Transverse colon (tissue), 4 donors: ENCODE measurements at regions not wholly inside any gene's neighbourhood (a gene's known extent, or its start where the extent isn't known, plus 50 kb on each side); places are given as distances from the start of the nearest gene placed in this dataset.
"Not testable (repeated sequence)": the region's sequence is repeated elsewhere in the genome, so short reads cannot be mapped to it uniquely, and the experiment has no call there.

Experiments
- DNase-seq: peaks from one replicate; pipeline ENCODE4 v3.0.0-alpha.2; 2019
- H3K27ac ChIP-seq, 4 donors: fragments of 200-600 bp; sonication (generic); 2 replicates each; pipeline ENCODE4 v1.5.1; 2016 to 2018; ENCODE audit warnings: inconsistent platforms in 4 of 4
- H3K27me3 ChIP-seq: fragments of 200-600 bp; sonication (generic); 2 replicates; pipeline ENCODE4 v1.5.1; 2017; ENCODE audit warnings: inconsistent platforms
- H3K36me3 ChIP-seq, 4 donors: fragments of 200-600 bp; sonication (generic); 2 replicates each; pipeline ENCODE4 v1.5.1; 2017 to 2019; ENCODE audit warnings: inconsistent platforms in 4 of 4
- H3K4me1 ChIP-seq, 4 donors: fragments of 200-600 bp; sonication (generic); 2 replicates each; pipeline ENCODE4 v1.5.1; 2017 to 2020; ENCODE audit warnings: inconsistent platforms in 4 of 4
- H3K4me3 ChIP-seq, 4 donors: fragments of 200-600 bp; sonication (generic); 1 replicate in 1 of 4; 2 replicates in 3 of 4; pipeline versions ENCODE4 v1.5.1 to v1.6.1; 2017 to 2019; ENCODE audit warnings: inconsistent platforms in 4 of 4
- H3K9me3 ChIP-seq, 2 donors: fragments of 200-600 bp; sonication (generic); 2 replicates each; pipeline ENCODE4 v1.5.1; 2017 to 2019; ENCODE audit warnings: inconsistent platforms in 2 of 2
- EP300 ChIP-seq: sonication (generic); formaldehyde crosslinking; IDR thresholded peaks from one replicate; pipeline ENCODE4 v1.6.1; 2017; ENCODE audit warnings: antibody characterized with exemption, low read depth
- POLR2A ChIP-seq: fragments of 450-650 bp; IDR thresholded peaks from one replicate; pipeline ENCODE4 v1.6.1; 2016; ENCODE audit warnings: antibody characterized with exemption, mild to moderate bottlenecking, moderate library complexity
- POLR2AphosphoS5 ChIP-seq, 3 donors: sonication (generic); formaldehyde crosslinking; IDR thresholded peaks; one replicate each; pipeline ENCODE4 v1.6.1; 2016; ENCODE audit warnings: antibody characterized with exemption in 3 of 3
- WGBS, 2 donors: methylation state at CpG; one replicate each; pipeline ENCODE4 v1.1.5; 2018; ENCODE audit warnings: low coverage in 1 of 2; 5-methylcytosine and 5-hydroxymethylcytosine counted together
- in situ Hi-C, 4 donors: fragments of 200-750 bp; cut with MboI; loops; one replicate each; pipeline versions ENCODE4 v1.15.0 to v1.15.1; 2017; ENCODE audit warnings: low sequenced_read_pairs in 3 of 4, low pct_ligation_motif_present in 1 of 4, low pct_unique_long_range_greater_than_20kb in 1 of 4
- intact Hi-C: fragments of 100-400 bp; cut with DNase I; formaldehyde crosslinking; loops from one replicate; pipeline ENCODE4 v1.15.1; 2023; ENCODE audit warnings: low total_unique reads
- TF ChIP-seq, protein P1 (sequence below), 5 experiments: fragments of 200-600 bp in 3 of 5; fragments of 450-650 bp in 2 of 5; sonication (generic) in 3 of 5; IDR thresholded peaks; 1 replicate in 2 of 5; 2 replicates in 3 of 5; pipeline ENCODE4 v1.5.1; 2016 to 2017; ENCODE audit warnings: antibody characterized with exemption in 5 of 5, inconsistent platforms in 3 of 5, mild to moderate bottlenecking in 2 of 5, moderate library complexity in 1 of 5

DNA sequence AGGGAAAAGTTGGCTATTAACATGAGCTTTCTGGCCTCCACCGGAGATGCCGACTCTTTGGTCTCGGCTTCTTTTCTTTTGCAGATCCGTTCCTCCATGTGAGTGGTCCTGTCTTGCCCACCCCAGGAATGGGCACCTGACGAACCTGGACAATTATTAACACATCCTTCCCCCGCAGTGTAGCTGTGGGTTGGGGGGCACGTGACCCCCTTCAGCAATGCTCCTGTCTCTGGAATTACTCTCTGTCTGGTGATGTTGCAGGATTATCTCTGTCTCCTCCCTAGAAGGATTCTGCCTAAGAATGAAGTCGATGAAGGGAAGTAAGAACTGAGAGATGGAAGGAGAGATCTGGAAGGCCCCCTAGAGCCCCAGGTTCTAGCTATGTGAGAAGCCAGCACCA is 115.2 kb upstream of the NPAS2 start:
- no peak overlapping the region for H3K27ac ChIP-seq
- 80 to 92% methylated on average over 1 to 8 of the region's 8 CpGs for WGBS, 2 donors
- H3K36me3 ChIP-seq: no peaks in the 10 kb centered on the region
- TF ChIP-seq POLR2A (no peak), POLR2AphosphoS5 (IDR thresholded peaks at IDR 0.05) (no peak), EP300 (no peak)
- TF ChIP-seq, protein P1, sequence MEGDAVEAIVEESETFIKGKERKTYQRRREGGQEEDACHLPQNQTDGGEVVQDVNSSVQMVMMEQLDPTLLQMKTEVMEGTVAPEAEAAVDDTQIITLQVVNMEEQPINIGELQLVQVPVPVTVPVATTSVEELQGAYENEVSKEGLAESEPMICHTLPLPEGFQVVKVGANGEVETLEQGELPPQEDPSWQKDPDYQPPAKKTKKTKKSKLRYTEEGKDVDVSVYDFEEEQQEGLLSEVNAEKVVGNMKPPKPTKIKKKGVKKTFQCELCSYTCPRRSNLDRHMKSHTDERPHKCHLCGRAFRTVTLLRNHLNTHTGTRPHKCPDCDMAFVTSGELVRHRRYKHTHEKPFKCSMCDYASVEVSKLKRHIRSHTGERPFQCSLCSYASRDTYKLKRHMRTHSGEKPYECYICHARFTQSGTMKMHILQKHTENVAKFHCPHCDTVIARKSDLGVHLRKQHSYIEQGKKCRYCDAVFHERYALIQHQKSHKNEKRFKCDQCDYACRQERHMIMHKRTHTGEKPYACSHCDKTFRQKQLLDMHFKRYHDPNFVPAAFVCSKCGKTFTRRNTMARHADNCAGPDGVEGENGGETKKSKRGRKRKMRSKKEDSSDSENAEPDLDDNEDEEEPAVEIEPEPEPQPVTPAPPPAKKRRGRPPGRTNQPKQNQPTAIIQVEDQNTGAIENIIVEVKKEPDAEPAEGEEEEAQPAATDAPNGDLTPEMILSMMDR (IDR thresholded peaks at IDR 0.05): no peak
- intact Hi-C loops (no loop called here), in situ Hi-C loops (no loop called here)
- no peak for DNase-seq
- H3K27me3 ChIP-seq: no peaks in the 10 kb centered on the region
- no peaks in the 10 kb centered on the region for H3K9me3 ChIP-seq
- H3K4me1 ChIP-seq: no peaks in the 10 kb centered on the region
- no peak overlapping the region for H3K4me3 ChIP-seq

DNA sequence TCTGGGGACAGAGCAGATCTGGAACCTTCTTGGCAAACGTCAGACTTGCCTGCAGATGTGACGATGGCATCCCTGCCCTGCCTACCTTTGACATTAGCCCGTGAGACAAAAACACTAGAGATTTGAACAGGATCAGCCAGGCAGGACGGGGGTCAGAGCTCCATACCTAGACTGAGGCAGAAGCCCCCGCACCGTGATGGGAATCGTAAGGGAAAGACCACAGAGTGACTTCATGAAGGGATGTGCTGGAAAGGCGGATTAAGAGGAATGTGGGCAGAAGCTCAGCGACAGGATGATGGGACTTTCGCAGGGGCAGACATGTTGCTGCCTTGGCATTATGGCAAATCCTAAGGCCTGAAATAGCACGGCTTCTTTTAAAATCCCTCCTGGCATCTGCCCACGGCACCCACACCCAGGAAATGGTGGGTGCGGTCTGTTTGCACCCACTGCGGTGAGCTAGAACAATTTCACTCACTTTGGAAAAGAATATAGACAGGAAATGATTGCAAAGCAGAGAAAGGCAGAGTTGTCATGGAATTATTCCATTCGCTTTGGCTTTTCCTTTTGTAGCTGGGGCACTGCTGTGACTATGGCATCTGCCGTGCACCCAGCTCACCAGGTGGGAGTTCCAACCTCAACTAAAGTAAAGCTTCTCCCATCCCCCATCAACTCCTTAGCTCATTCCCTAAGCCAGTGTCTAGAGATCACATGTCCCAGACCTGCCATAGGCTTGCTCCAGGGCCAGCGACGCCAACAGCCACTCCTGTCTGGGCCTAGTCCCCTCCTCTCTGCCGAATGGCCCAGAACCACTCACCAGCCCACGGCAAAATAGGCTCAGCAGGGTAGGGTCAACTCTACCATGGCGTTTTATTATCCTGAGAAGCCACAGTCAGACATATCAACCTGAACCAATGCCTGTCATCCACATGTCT is 112.7 kb upstream of the NPAS2 start:
- WGBS, 2 donors: 78 to 84% methylated on average over 10 to 21 of the region's 21 CpGs
- Histone ChIP-seq H3K36me3 (no peaks in the 10 kb centered on the region), H3K9me3 (no peaks in the 10 kb centered on the region), H3K27ac (no peak overlapping the region), H3K4me1 (no peaks in the 10 kb centered on the region), H3K27me3 (no peaks in the 10 kb centered on the region), H3K4me3 (no peak overlapping the region)
- in situ Hi-C loops: no loop called here
- intact Hi-C loops: no loop called here
- TF ChIP-seq EP300: no peak
- no peak for TF ChIP-seq POLR2AphosphoS5 (IDR thresholded peaks at IDR 0.05)
- TF ChIP-seq, protein P1 (IDR thresholded peaks at IDR 0.05): no peak
- no peak for TF ChIP-seq POLR2A
- DNase-seq: no peak

GRCh38 chr2:100708333-100708732 is 111.6 kb upstream of the NPAS2 start:
- in situ Hi-C loops: no loop called here
- no peaks in the 10 kb centered on the region for H3K36me3 ChIP-seq
- no peak overlapping the region for H3K27ac ChIP-seq
- no peaks in the 10 kb centered on the region for H3K9me3 ChIP-seq
- WGBS, 2 donors: 0 to 94% methylated on average over 1 to 3 of the region's 3 CpGs
- intact Hi-C loops: no loop called here
- TF ChIP-seq, protein P1 (IDR thresholded peaks at IDR 0.05): no peak
- no peak for TF ChIP-seq EP300
- no peak for TF ChIP-seq POLR2A
- no peak for TF ChIP-seq POLR2AphosphoS5 (IDR thresholded peaks at IDR 0.05)
- H3K4me1 ChIP-seq: no peaks in the 10 kb centered on the region
- no peak overlapping the region for H3K4me3 ChIP-seq
- H3K27me3 ChIP-seq: no peaks in the 10 kb centered on the region
- DNase-seq: no peak

- in situ Hi-C loops (no loop called here), intact Hi-C loops (no loop called here)
- H3K9me3 ChIP-seq: no peaks in the 10 kb centered on the region
- H3K27me3 ChIP-seq: no peaks in the 10 kb centered on the region
- no peak for DNase-seq
- no peaks in the 10 kb centered on the region for H3K4me1 ChIP-seq
- H3K4me3 ChIP-seq: no peak overlapping the region
- WGBS, 2 donors: 74% methylated on average over 2 of the region's 2 CpGs; no CpG with 5 or more reads in 1 of the 2 donors
- no peak overlapping the region for H3K27ac ChIP-seq
- no peaks in the 10 kb centered on the region for H3K36me3 ChIP-seq
- no peak for TF ChIP-seq POLR2AphosphoS5 (IDR thresholded peaks at IDR 0.05)
- no peak for TF ChIP-seq EP300
- TF ChIP-seq, protein P1 (IDR thresholded peaks at IDR 0.05): no peak
- TF ChIP-seq POLR2A: no peak
These were observed 106.8 kb upstream of the NPAS2 start for GRCh38 chr2:100713106-100713505.

GRCh38 chr2:100714396-100715010 is 105.4 kb upstream of the NPAS2 start:
- H3K4me1 ChIP-seq, H3K4me3 ChIP-seq, H3K27ac ChIP-seq, H3K27me3 ChIP-seq, H3K36me3 ChIP-seq, DNase-seq, H3K9me3 ChIP-seq, in situ Hi-C loops: not testable (repeated sequence)
- intact Hi-C loops: loop anchor here (5.0 kb wide), 1 partner anchor 287 kb away; no protein-coding TSS in a partner anchor
- WGBS, 2 donors: 97 to 100% methylated on average over 2 to 5 of the region's 5 CpGs

- H3K27ac ChIP-seq, H3K36me3 ChIP-seq, H3K4me1 ChIP-seq, H3K9me3 ChIP-seq, H3K27me3 ChIP-seq, DNase-seq, in situ Hi-C loops, H3K4me3 ChIP-seq: not testable (repeated sequence)
- intact Hi-C loops: loop anchor here (5.0 kb wide), 1 partner anchor 289 kb away; no protein-coding TSS in a partner anchor
- 77% methylated on average over 4 of the region's 4 CpGs; no CpG with 5 or more reads in 1 of the 2 donors for WGBS, 2 donors
These were observed 104.1 kb upstream of the NPAS2 start for GRCh38 chr2:100715861-100716260.
